H1 (cell line): ENCODE measurements at regions not wholly inside any gene's neighbourhood (a gene's known extent, or its start where the extent isn't known, plus 50 kb on each side); places are given as distances from the start of the nearest gene placed in this dataset.
A peak's percentile ranks its signal among the peaks of the same experiment; 100 is the strongest.

ENCODE experiments used
- CTCF ChIA-PET: fragments of 300-600 bp; sonication (Branson Sonifier 250); formaldehyde crosslinking; loops from one replicate; lab custom pipeline; 2021; ENCODE audit not compliant: partially characterized antibody; lab: Charles Lee
- POLR2A ChIA-PET: fragments of 300-600 bp; sonication (Branson Sonifier 250); formaldehyde crosslinking; loops from one replicate; lab custom pipeline; 2021; ENCODE audit warnings: inconsistent platforms; ENCODE audit not compliant: partially characterized antibody; lab: Charles Lee
- DNase-seq, 2 experiments: peaks; one replicate each; pipeline versions ENCODE4 v3.0.0 to v3.0.0-alpha.2; 2010 to 2022; ENCODE audit warnings: low spot score in 2 of 2, low read depth in 1 of 2, mixed read lengths in 1 of 2
- FAIRE-seq: peaks from 2 replicates; lab custom pipeline; 2011; peaks lifted over from hg19 to GRCh38; lab: Jason Lieb, UNC
- H2AFZ ChIP-seq: 2 replicates; pipeline ENCODE4 v1.8.1; 2012; ENCODE audit warnings: low read length, inconsistent platforms
- H2AK5ac ChIP-seq: 2 replicates; pipeline ENCODE4 v1.6.1; 2013; ENCODE audit warnings: low read depth, low read length
- H2BK120ac ChIP-seq: replicated peaks from 2 replicates; pipeline ENCODE3; 2013; ENCODE audit warnings: low read depth, low read length, inconsistent platforms
- H2BK12ac ChIP-seq: 2 replicates; pipeline ENCODE4 v1.6.1; 2013; ENCODE audit warnings: low read depth, low read length
- H2BK15ac ChIP-seq: 2 replicates; pipeline ENCODE4 v1.6.1; 2013; ENCODE audit warnings: low read length
- H2BK20ac ChIP-seq: 2 replicates; pipeline ENCODE4 v1.6.1; 2013; ENCODE audit warnings: low read length
- H2BK5ac ChIP-seq: 2 replicates; pipeline ENCODE4 v1.6.1; 2013; ENCODE audit warnings: low read depth, low read length
- H3K14ac ChIP-seq: 2 replicates; pipeline ENCODE4 v1.6.1; 2013; ENCODE audit warnings: inconsistent platforms; ENCODE audit not compliant: insufficient read length
- H3K18ac ChIP-seq: 2 replicates; pipeline ENCODE4 v1.6.1; 2013; ENCODE audit warnings: low read length; ENCODE audit errors: extremely low read depth
- H3K23ac ChIP-seq: 2 replicates; pipeline ENCODE4 v1.6.1; 2013; ENCODE audit warnings: inconsistent platforms; ENCODE audit not compliant: insufficient read length
- H3K23me2 ChIP-seq: 2 replicates; pipeline ENCODE4 v1.6.1; 2013; ENCODE audit warnings: low read depth, low read length
- H3K27ac ChIP-seq: 2 replicates; pipeline ENCODE4 v1.6.1; 2011; ENCODE audit warnings: low read depth, low read length, inconsistent platforms
- H3K27me3 ChIP-seq, 4 experiments: replicated peaks in 1 of 4; 1 replicate in 1 of 4; 2 replicates in 3 of 4; pipeline versions ENCODE4 v1.6.1 to v1.8.1; 2011 to 2013; ENCODE audit warnings: low read length in 3 of 4, mild to moderate bottlenecking in 3 of 4, inconsistent platforms in 2 of 4, mixed read lengths in 2 of 4, moderate library complexity in 1 of 4; ENCODE audit not compliant: control insufficient read depth in 3 of 4, insufficient read depth in 3 of 4; ENCODE audit errors: extremely low read depth in 1 of 4
- H3K36me3 ChIP-seq, 4 experiments: 2 replicates each; pipeline versions ENCODE4 v1.6.1 to v1.8.1; 2011 to 2013; ENCODE audit warnings: mild to moderate bottlenecking in 4 of 4, low read length in 3 of 4, moderate library complexity in 2 of 4, control low read depth in 1 of 4, inconsistent platforms in 1 of 4; ENCODE audit not compliant: insufficient read depth in 4 of 4, control insufficient read depth in 2 of 4
- H3K4ac ChIP-seq: replicated peaks from 2 replicates; pipeline ENCODE3; 2013; ENCODE audit warnings: low read length, low read depth, mixed read lengths, inconsistent platforms; ENCODE audit not compliant: insufficient read length
- H3K4me1 ChIP-seq, 4 experiments: replicated peaks in 1 of 4; 1 replicate in 1 of 4; 2 replicates in 3 of 4; pipeline versions ENCODE4 v1.6.1 to v1.8.1; 2011 to 2013; ENCODE audit warnings: low read length in 3 of 4, inconsistent platforms in 2 of 4, mixed read lengths in 1 of 4; ENCODE audit not compliant: insufficient read depth in 4 of 4, control insufficient read depth in 3 of 4
- H3K4me2 ChIP-seq, 2 experiments: 2 replicates each; pipeline versions ENCODE4 v1.6.1 to v1.8.1; 2011 to 2013; ENCODE audit warnings: low read depth in 2 of 2, low read length in 2 of 2, control low read depth in 1 of 2, inconsistent platforms in 1 of 2, mild to moderate bottlenecking in 1 of 2; ENCODE audit not compliant: insufficient read depth in 1 of 2
- H3K4me3 ChIP-seq, 4 experiments: fragments of 200-600, 300-600 bp in 1 of 4; sonication (generic), shearing (Covaris generic), sonication (Bioruptor Twin) in 1 of 4; 2 replicates each; pipeline versions ENCODE4 v1.5.1 to v1.8.1; 2011 to 2016; ENCODE audit warnings: low read length in 4 of 4, low read depth in 3 of 4, control low read depth in 2 of 4, inconsistent platforms in 2 of 4, mild to moderate bottlenecking in 2 of 4, mixed read lengths in 1 of 4, moderate library complexity in 1 of 4; ENCODE audit not compliant: insufficient read depth in 2 of 4; ENCODE audit errors: extremely low read depth in 1 of 4
- H3K56ac ChIP-seq: replicated peaks from 2 replicates; pipeline ENCODE3; 2013; ENCODE audit warnings: low read depth, mild to moderate bottlenecking, mixed read lengths, low read length, inconsistent platforms; ENCODE audit not compliant: insufficient read length
- H3K79me1 ChIP-seq: 2 replicates; pipeline ENCODE4 v1.6.1; 2013; ENCODE audit warnings: low read depth, low read length, control low read depth
- H3K79me2 ChIP-seq, 2 experiments: 2 replicates each; pipeline versions ENCODE4 v1.6.1 to v1.8.1; 2012 to 2013; ENCODE audit warnings: low read length in 2 of 2, mild to moderate bottlenecking in 2 of 2, inconsistent platforms in 1 of 2; ENCODE audit not compliant: insufficient read depth in 2 of 2, control insufficient read depth in 1 of 2
- H3K9ac ChIP-seq, 4 experiments: replicated peaks in 1 of 4; 1 replicate in 1 of 4; 2 replicates in 3 of 4; pipeline versions ENCODE4 v1.6.1 to v1.8.1; 2011 to 2013; ENCODE audit warnings: low read depth in 3 of 4, low read length in 3 of 4, control low read depth in 2 of 4, mild to moderate bottlenecking in 2 of 4, moderate library complexity in 2 of 4, inconsistent platforms in 1 of 4; ENCODE audit errors: extremely low read depth in 1 of 4
- H3K9me3 ChIP-seq, 2 experiments: 2 replicates each; pipeline versions ENCODE4 v1.6.1 to v1.8.1; 2012 to 2013; ENCODE audit warnings: mild to moderate bottlenecking in 2 of 2, moderate library complexity in 2 of 2, control low read depth in 1 of 2, inconsistent platforms in 1 of 2, low read depth in 1 of 2, low read length in 1 of 2, mixed read lengths in 1 of 2; ENCODE audit not compliant: insufficient read depth in 2 of 2
- H4K20me1 ChIP-seq, 2 experiments: replicated peaks in 1 of 2; 2 replicates each; pipeline versions ENCODE3 to v1.8.1; 2011 to 2013; ENCODE audit warnings: inconsistent platforms in 2 of 2, low read length in 2 of 2, mild to moderate bottlenecking in 1 of 2; ENCODE audit not compliant: insufficient read depth in 2 of 2, control insufficient read depth in 1 of 2
- H4K5ac ChIP-seq: 2 replicates; pipeline ENCODE4 v1.6.1; 2013; ENCODE audit warnings: low read length, low read depth, mixed read lengths, inconsistent platforms; ENCODE audit not compliant: insufficient read length
- H4K8ac ChIP-seq: 2 replicates; pipeline ENCODE4 v1.8.0; 2013; ENCODE audit warnings: mild to moderate bottlenecking, moderate library complexity, low read length, inconsistent platforms; ENCODE audit not compliant: insufficient read depth; ENCODE audit errors: extremely low read depth
- H4K91ac ChIP-seq: replicated peaks from 2 replicates; pipeline ENCODE3; 2013; ENCODE audit warnings: low read length, mixed read lengths, inconsistent platforms; ENCODE audit not compliant: insufficient read length
- CREB1 ChIP-seq: IDR thresholded peaks from 2 replicates; pipeline ENCODE4 v1.6.1; 2012; ENCODE audit warnings: inconsistent platforms
- EZH2 ChIP-seq: fragments of 200-600 bp; sonication (generic); IDR thresholded peaks from 2 replicates; pipeline ENCODE4 v1.7.1; 2012; ENCODE audit warnings: low read depth, mild to moderate bottlenecking, moderate library complexity, low read length, inconsistent platforms; ENCODE audit not compliant: severe bottlenecking
- FOSL1 ChIP-seq: IDR thresholded peaks from 2 replicates; pipeline ENCODE4 v1.6.1; 2011; ENCODE audit warnings: mild to moderate bottlenecking, low read depth, low read length, moderate library complexity; ENCODE audit not compliant: insufficient read depth
- KDM1A ChIP-seq: fragments of 200-600, 300-600 bp; sonication (generic); IDR thresholded peaks from 2 replicates; pipeline ENCODE4 v1.7.1; 2016; ENCODE audit warnings: mild to moderate bottlenecking, low read length, borderline replicate concordance
- KDM4A ChIP-seq: IDR thresholded peaks from one replicate; pipeline ENCODE4 v1.7.1; 2012; ENCODE audit warnings: low read depth, mild to moderate bottlenecking, moderate library complexity, low read length, inconsistent platforms; ENCODE audit not compliant: severe bottlenecking
- MAFK ChIP-seq: IDR thresholded peaks from 2 replicates; pipeline ENCODE4 v1.6.1; 2012; ENCODE audit warnings: low read depth, mild to moderate bottlenecking, improper control_type of control experiment, low read length
- NANOG ChIP-seq: IDR thresholded peaks from 2 replicates; pipeline ENCODE4 v1.6.1; 2011; ENCODE audit warnings: low read length, low read depth, mild to moderate bottlenecking, inconsistent platforms; ENCODE audit not compliant: insufficient read depth, poor library complexity, severe bottlenecking
- POLR2AphosphoS5 ChIP-seq: IDR thresholded peaks from 2 replicates; pipeline ENCODE4 v1.6.1; 2011; ENCODE audit warnings: low read depth, low read length
- SAP30 ChIP-seq: fragments of 300-600 bp; sonication (generic); IDR thresholded peaks from 2 replicates; pipeline ENCODE4 v1.7.1; 2012; ENCODE audit warnings: low read length, moderate library complexity, mild to moderate bottlenecking, inconsistent platforms; ENCODE audit not compliant: insufficient read depth, insufficient replicate concordance
- SP1 ChIP-seq: IDR thresholded peaks from 2 replicates; pipeline ENCODE4 v1.6.1; 2011; ENCODE audit warnings: low read depth, low read length
- WGBS, 2 experiments: shearing (Covaris generic) in 1 of 2; methylation state at CpG; one replicate each; pipeline versions ENCODE4 v1.1.6 to v1.1.7; 2013 to 2015; ENCODE audit warnings: low lambda C conversion rate in 2 of 2, mixed read lengths in 2 of 2, inconsistent platforms in 1 of 2, low coverage in 1 of 2, missing lambda C conversion rate in 1 of 2; ENCODE audit not compliant: insufficient replicate concordance in 2 of 2, insufficient coverage in 1 of 2, insufficient read length in 1 of 2; ENCODE audit errors: extremely low coverage in 1 of 2, missing lambda C conversion rate in 1 of 2; 5-methylcytosine and 5-hydroxymethylcytosine counted together
- TF ChIP-seq, protein P1 (sequence below): IDR thresholded peaks from 2 replicates; pipeline ENCODE4 v1.6.1; 2011; ENCODE audit warnings: low read length, improper control_type of control experiment
- TF ChIP-seq, protein P2 (sequence below): IDR thresholded peaks from 2 replicates; pipeline ENCODE4 v1.6.1; 2011; ENCODE audit warnings: low read depth, mild to moderate bottlenecking, low read length; ENCODE audit not compliant: insufficient read depth

DNA sequence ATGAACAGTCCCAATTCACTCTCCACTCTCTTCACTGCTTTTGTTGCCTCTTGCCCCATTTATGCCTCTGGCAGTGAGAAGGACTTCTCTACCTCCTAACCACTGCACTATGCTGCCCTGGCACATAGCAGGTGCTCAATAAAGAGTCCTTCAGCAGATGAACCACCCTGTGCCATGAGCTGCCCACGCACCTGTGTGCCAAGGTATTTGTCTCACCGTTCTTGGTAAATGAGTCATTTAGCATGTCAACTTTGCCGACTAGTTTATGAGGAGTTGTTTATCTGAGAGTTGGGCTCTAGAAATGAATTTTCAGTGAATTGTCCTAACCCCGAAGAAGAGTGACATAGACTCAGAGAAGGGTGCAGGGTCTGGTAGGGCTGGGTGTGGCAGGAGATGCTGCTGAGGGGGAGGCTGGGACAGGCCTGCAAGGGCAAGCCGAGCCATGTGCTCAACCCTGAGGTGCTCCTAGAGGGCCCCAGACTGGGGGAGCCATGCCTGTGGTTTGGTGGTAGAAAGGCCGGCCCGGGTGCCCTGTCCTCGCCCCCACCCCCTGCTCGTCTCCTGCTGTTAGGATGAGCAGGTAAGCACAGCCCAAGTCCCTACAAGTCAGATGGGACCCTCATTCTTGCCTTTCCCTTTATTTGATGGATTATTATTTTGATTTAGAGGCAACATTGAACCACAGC, 654.5 kb downstream of the MATN1 start:
- no peaks in the 10 kb centered on the region for H3K79me2 ChIP-seq
- ChIA-PET POLR2A (no interaction called here), CTCF (interaction anchor here (0.8 to 2.2 kb wide), 4 partner anchors 9 to 338 kb away, joined by 3 to 8 read pairs (median 4); no protein-coding TSS in a partner anchor)
- H3K23me2 ChIP-seq, result no peaks in the 10 kb centered on the region
- no peak overlapping the region for H3K18ac ChIP-seq
- no peaks in the 10 kb centered on the region for H4K20me1 ChIP-seq
- no peak overlapping the region for H2BK5ac ChIP-seq
- FAIRE-seq, result no peak
- H3K4me2 ChIP-seq, result no peak overlapping the region
- no peak overlapping the region for H4K91ac ChIP-seq
- no peak overlapping the region for H3K4ac ChIP-seq
- no peak overlapping the region for H2BK120ac ChIP-seq
- no peak overlapping the region for H4K5ac ChIP-seq
- H3K56ac ChIP-seq, result no peak overlapping the region
- H2BK15ac ChIP-seq, result no peak overlapping the region
- no peak for DNase-seq
- H3K9ac ChIP-seq, result no peak overlapping the region
- no peak overlapping the region for H4K8ac ChIP-seq
- H2AK5ac ChIP-seq, result no peak overlapping the region
- H3K14ac ChIP-seq, result no peak overlapping the region
- H3K9me3 ChIP-seq, result no peaks in the 10 kb centered on the region
- no peak overlapping the region for H2BK20ac ChIP-seq
- H3K27ac ChIP-seq, result no peak overlapping the region
- H3K79me1 ChIP-seq, result no peaks in the 10 kb centered on the region
- H2BK12ac ChIP-seq, result peak overlapping the region; percentile 29; the same call in 1 of the 2 replicates
- 98% methylated on average over 9 of the region's 9 CpGs; no CpG with 5 or more reads in 1 of the 2 experiments for WGBS, 2 experiments
- no peak overlapping the region for H3K4me3 ChIP-seq
- no peak overlapping the region for H3K23ac ChIP-seq
- H2AFZ ChIP-seq, result no peak overlapping the region
- no peaks in the 10 kb centered on the region for H3K4me1 ChIP-seq
- no peaks in the 10 kb centered on the region for H3K27me3 ChIP-seq
- no peaks in the 10 kb centered on the region; a peak in 1 of 8 replicates for H3K36me3 ChIP-seq
- TF ChIP-seq FOSL1 (no peak), SP1 (no peak), CREB1 (no peak), POLR2AphosphoS5 (no peak), SAP30 (no peak), EZH2 (no peak), KDM4A (no peak), NANOG (no peak), KDM1A (no peak), MAFK (no peak)
- TF ChIP-seq, protein P1, sequence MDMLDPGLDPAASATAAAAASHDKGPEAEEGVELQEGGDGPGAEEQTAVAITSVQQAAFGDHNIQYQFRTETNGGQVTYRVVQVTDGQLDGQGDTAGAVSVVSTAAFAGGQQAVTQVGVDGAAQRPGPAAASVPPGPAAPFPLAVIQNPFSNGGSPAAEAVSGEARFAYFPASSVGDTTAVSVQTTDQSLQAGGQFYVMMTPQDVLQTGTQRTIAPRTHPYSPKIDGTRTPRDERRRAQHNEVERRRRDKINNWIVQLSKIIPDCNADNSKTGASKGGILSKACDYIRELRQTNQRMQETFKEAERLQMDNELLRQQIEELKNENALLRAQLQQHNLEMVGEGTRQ, result no peak
- TF ChIP-seq, protein P2, sequence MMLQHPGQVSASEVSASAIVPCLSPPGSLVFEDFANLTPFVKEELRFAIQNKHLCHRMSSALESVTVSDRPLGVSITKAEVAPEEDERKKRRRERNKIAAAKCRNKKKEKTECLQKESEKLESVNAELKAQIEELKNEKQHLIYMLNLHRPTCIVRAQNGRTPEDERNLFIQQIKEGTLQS, result no peak
